ENCODE measurements at regions not wholly inside any gene's neighbourhood (a gene's known extent, or its start where the extent isn't known, plus 50 kb on each side); places are given as distances from the start of the nearest gene placed in this dataset.

DNA sequence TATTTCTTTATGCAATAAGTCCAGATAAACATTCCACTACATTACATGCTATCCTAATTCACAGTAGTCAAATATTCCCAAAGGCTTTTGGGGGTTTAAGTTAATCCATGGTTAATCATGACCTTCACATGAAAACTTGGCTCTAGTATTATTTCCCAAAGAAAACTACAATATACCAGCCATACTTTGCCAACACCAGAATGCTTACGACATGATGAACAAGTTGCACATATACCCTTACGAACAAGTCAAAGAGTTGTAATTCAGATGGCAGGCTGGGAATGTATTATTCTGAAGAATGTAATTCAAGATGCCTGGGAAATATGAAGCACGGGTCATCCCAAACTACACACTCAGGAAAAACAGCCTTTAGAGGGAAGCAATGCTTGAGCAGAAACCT is 499.6 kb downstream of the PPARGC1A start:
- TF ChIP-seq, protein P1, sequence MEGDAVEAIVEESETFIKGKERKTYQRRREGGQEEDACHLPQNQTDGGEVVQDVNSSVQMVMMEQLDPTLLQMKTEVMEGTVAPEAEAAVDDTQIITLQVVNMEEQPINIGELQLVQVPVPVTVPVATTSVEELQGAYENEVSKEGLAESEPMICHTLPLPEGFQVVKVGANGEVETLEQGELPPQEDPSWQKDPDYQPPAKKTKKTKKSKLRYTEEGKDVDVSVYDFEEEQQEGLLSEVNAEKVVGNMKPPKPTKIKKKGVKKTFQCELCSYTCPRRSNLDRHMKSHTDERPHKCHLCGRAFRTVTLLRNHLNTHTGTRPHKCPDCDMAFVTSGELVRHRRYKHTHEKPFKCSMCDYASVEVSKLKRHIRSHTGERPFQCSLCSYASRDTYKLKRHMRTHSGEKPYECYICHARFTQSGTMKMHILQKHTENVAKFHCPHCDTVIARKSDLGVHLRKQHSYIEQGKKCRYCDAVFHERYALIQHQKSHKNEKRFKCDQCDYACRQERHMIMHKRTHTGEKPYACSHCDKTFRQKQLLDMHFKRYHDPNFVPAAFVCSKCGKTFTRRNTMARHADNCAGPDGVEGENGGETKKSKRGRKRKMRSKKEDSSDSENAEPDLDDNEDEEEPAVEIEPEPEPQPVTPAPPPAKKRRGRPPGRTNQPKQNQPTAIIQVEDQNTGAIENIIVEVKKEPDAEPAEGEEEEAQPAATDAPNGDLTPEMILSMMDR (IDR thresholded peaks at IDR 0.05) = no peak
- TF ChIP-seq POLR2AphosphoS5 (IDR thresholded peaks at IDR 0.05) = no peak
- TF ChIP-seq POLR2A (IDR thresholded peaks at IDR 0.05) = no peak
